K562 (cell line): ENCODE measurements at regions not wholly inside any gene's neighbourhood (a gene's known extent, or its start where the extent isn't known, plus 50 kb on each side); places are given as distances from the start of the nearest gene placed in this dataset.

ENCODE experiments used
- ATAC-seq: fragments of 200-7000 bp; cut with Tn5 transposase; 3 replicates; pipeline ENCODE4 v1.9.1; 2020; ENCODE audit warnings: moderate library complexity
- BruUV-seq: library from RNA; stranded (reverse); fragments of 400-500 nt; replicated peaks from 2 replicates; lab custom pipeline; 2021; lab: Mats Ljungman, UMichigan
- CTCF ChIA-PET: fragments of 300-600 bp; formaldehyde crosslinking; extraction: SDS; loops from one replicate; lab custom pipeline; 2021; ENCODE audit warnings: low intra/inter-chr PET ratio; lab: Yijun Ruan, JAX
- POLR2A ChIA-PET: fragments of 300-600, 350-650 bp; sonication (Branson Sonifier 250); formaldehyde crosslinking; extraction: SDS; loops from one replicate; lab custom pipeline; 2021; ENCODE audit warnings: antibody characterized with exemption, inconsistent platforms; lab: Yijun Ruan, JAX
- DNase-seq, 4 experiments: peaks; one replicate each; pipeline versions ENCODE4 v3.0.0 to v3.0.0-alpha.2; 2011 to 2018; ENCODE audit warnings: low spot score in 3 of 4, mixed read lengths in 3 of 4; ENCODE audit errors: extremely low read depth in 1 of 4
- FAIRE-seq: peaks from 2 replicates; lab custom pipeline; 2011; peaks lifted over from hg19 to GRCh38; lab: Jason Lieb, UNC
- H2AFZ ChIP-seq: 2 replicates; pipeline ENCODE4 v1.6.0; 2011; ENCODE audit warnings: low read depth, low read length, control low read depth, inconsistent platforms
- H3K27ac ChIP-seq: fragments of 200-600 bp; 3 replicates; pipeline ENCODE4 v1.8.0; 2011; ENCODE audit warnings: low read depth, mild to moderate bottlenecking, control low read depth, inconsistent platforms, low read length, moderate library complexity, mixed read lengths; ENCODE audit errors: extremely low read depth
- H3K27me3 ChIP-seq, 2 experiments: fragments of 300-600 bp in 1 of 2; 2 replicates in 1 of 2; 3 replicates in 1 of 2; pipeline versions ENCODE4 v1.6.0 to v1.8.0; 2011; ENCODE audit warnings: inconsistent platforms in 2 of 2, low read length in 2 of 2, mild to moderate bottlenecking in 1 of 2, mixed read lengths in 1 of 2, moderate library complexity in 1 of 2; ENCODE audit not compliant: control insufficient read depth in 2 of 2, insufficient read depth in 2 of 2
- H3K36me3 ChIP-seq: fragments of 300-600 bp; 3 replicates; pipeline ENCODE4 v1.8.0; 2011; ENCODE audit warnings: mild to moderate bottlenecking, low read length, inconsistent platforms; ENCODE audit not compliant: control insufficient read depth, insufficient read depth
- H3K4me1 ChIP-seq, 2 experiments: fragments of 200-600 bp in 1 of 2; replicated peaks in 1 of 2; 2 replicates in 1 of 2; 3 replicates in 1 of 2; pipeline versions ENCODE4 v1.5.1 to v1.8.0; 2011; ENCODE audit warnings: inconsistent platforms in 2 of 2, low read length in 2 of 2, mild to moderate bottlenecking in 1 of 2, mixed read lengths in 1 of 2, moderate library complexity in 1 of 2; ENCODE audit not compliant: control insufficient read depth in 2 of 2, insufficient read depth in 2 of 2
- H3K4me2 ChIP-seq: 2 replicates; pipeline ENCODE4 v1.6.1; 2011; ENCODE audit warnings: low read length, control low read depth, inconsistent platforms, mixed read lengths; ENCODE audit not compliant: insufficient read depth
- H3K4me3 ChIP-seq: fragments of 200-600 bp; sonication (generic), shearing (Covaris generic); 2 replicates; pipeline ENCODE4 v1.5.1; 2016; ENCODE audit warnings: control low read depth, inconsistent platforms
- H3K79me2 ChIP-seq: fragments of 200-600 bp; 3 replicates; pipeline ENCODE4 v1.8.0; 2011; ENCODE audit warnings: low read length, inconsistent platforms; ENCODE audit not compliant: control insufficient read depth, insufficient read depth
- H3K9ac ChIP-seq, 2 experiments: 2 replicates each; pipeline versions ENCODE4 v1.6.0 to v1.6.1; 2011; ENCODE audit warnings: low read depth in 2 of 2, low read length in 2 of 2, control low read depth in 1 of 2, inconsistent platforms in 1 of 2, mild to moderate bottlenecking in 1 of 2, mixed read lengths in 1 of 2; ENCODE audit not compliant: insufficient read depth in 1 of 2
- H3K9me1 ChIP-seq: one replicate; pipeline ENCODE4 v1.6.0; 2011; ENCODE audit warnings: inconsistent platforms, mild to moderate bottlenecking, low read length, moderate library complexity; ENCODE audit not compliant: control insufficient read depth, insufficient read depth
- H3K9me3 ChIP-seq: replicated peaks from 2 replicates; pipeline ENCODE4 v1.5.1; 2011; ENCODE audit warnings: low read depth, low read length, inconsistent platforms; ENCODE audit not compliant: control insufficient read depth, insufficient read depth
- H4K20me1 ChIP-seq: replicated peaks from 2 replicates; pipeline ENCODE4 v1.6.1; 2011; ENCODE audit warnings: low read length, inconsistent platforms, mixed read lengths; ENCODE audit not compliant: control insufficient read depth, insufficient read depth
- NCOA2 ChIP-seq, 2 experiments: fragments of 450-650 bp; IDR thresholded peaks; 2 replicates each; pipeline ENCODE4 v1.6.1; 2018; ENCODE audit warnings: mild to moderate bottlenecking in 2 of 2, moderate library complexity in 1 of 2; ENCODE audit not compliant: partially characterized antibody in 2 of 2
- WGBS: fragments of 100-300 bp; shearing (Covaris generic); methylation state at CpG from one replicate; pipeline ENCODE4 v1.1.6; 2016; ENCODE audit warnings: low coverage, mixed read lengths; ENCODE audit not compliant: insufficient coverage; ENCODE audit errors: missing lambda C conversion rate; 5-methylcytosine and 5-hydroxymethylcytosine counted together
- in situ Hi-C: fragments of 300-500 bp; cut with MboI; formaldehyde crosslinking; loops from 4 replicates; pipeline ENCODE4 v1.15.0; 2018; ENCODE audit warnings: inconsistent platforms, mixed read lengths
- intact Hi-C: fragments of 100-400 bp; cut with micrococcal nuclease; formaldehyde crosslinking; loops from 2 replicates; pipeline ENCODE4 v1.14.2; 2022
- TF ChIP-seq, protein P1 (sequence below), 2 experiments: fragments of 450-650 bp in 1 of 2; sonication (generic) in 1 of 2; formaldehyde crosslinking in 1 of 2; IDR thresholded peaks in 1 of 2; conservative IDR thresholded peaks in 1 of 2; 2 replicates each; pipeline versions ENCODE4 v1.6.1 to v1.8.1; 2016 to 2023; ENCODE audit warnings: mild to moderate bottlenecking in 2 of 2, moderate library complexity in 2 of 2, inconsistent platforms in 1 of 2, missing genetic modification reagents in 1 of 2

- Histone ChIP-seq H3K27ac (no peak overlapping the region), H3K4me3 (no peak overlapping the region), H3K4me1 (no peaks in the 10 kb centered on the region), H3K9ac (no peak overlapping the region), H3K4me2 (no peak overlapping the region), H3K27me3 (0 out of 5 replicates have a peak, but pooled peaks cover 0 to 4% of the 10 kb centered on the region in 2 experiments), H3K9me1 (no peaks in the 10 kb centered on the region), H3K9me3 (no peaks in the 10 kb centered on the region), H2AFZ (no peak overlapping the region), H3K36me3 (no peaks in the 10 kb centered on the region), H3K79me2 (no peaks in the 10 kb centered on the region), H4K20me1 (no peaks in the 10 kb centered on the region)
- no peak for DNase-seq
- WGBS, result under 1% methylated on average over 14 of the region's 16 CpGs
- CTCF ChIA-PET, result no interaction called here
- no TSS peak for BruUV-seq
- in situ Hi-C loops, result no loop called here
- intact Hi-C loops, result no loop called here
- ATAC-seq, result no peak
- TF ChIP-seq, protein P1, sequence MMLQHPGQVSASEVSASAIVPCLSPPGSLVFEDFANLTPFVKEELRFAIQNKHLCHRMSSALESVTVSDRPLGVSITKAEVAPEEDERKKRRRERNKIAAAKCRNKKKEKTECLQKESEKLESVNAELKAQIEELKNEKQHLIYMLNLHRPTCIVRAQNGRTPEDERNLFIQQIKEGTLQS (IDR thresholded peaks at IDR 0.05), result peak; percentile 33; the same call in 1 of the 2 replicates
- TF ChIP-seq, protein P1 (CRISPR knock-in tag; conservative IDR thresholded peaks at IDR 0.05), result no peak
- TF ChIP-seq NCOA2 (IDR thresholded peaks at IDR 0.05; ENCODE audit: partially characterized antibody in 2 of 2), result no peak
- FAIRE-seq, result no peak
- POLR2A ChIA-PET, result no interaction called here
Observed at GRCh38 chr13:109357751-109358471, 428.5 kb downstream of the IRS2 start.
